Thyroid gland (tissue), 4 donors: ENCODE measurements at regions not wholly inside any gene's neighbourhood (a gene's known extent, or its start where the extent isn't known, plus 50 kb on each side); places are given as distances from the start of the nearest gene placed in this dataset.

Experiments
- POLR2A ChIP-seq, 2 donors: fragments of 450-650 bp; IDR thresholded peaks; one replicate each; pipeline ENCODE4 v1.6.1; 2017; ENCODE audit warnings: antibody characterized with exemption in 2 of 2, mild to moderate bottlenecking in 2 of 2, moderate library complexity in 1 of 2
- TF ChIP-seq, protein P1 (sequence below), 6 experiments: fragments of 200-600 bp in 3 of 6; fragments of 450-650 bp in 3 of 6; sonication (generic) in 3 of 6; IDR thresholded peaks; one replicate each; pipeline ENCODE4 v1.5.1; 2016 to 2019; ENCODE audit warnings: antibody characterized with exemption in 6 of 6, mild to moderate bottlenecking in 2 of 6, inconsistent platforms in 1 of 6, moderate library complexity in 1 of 6

DNA sequence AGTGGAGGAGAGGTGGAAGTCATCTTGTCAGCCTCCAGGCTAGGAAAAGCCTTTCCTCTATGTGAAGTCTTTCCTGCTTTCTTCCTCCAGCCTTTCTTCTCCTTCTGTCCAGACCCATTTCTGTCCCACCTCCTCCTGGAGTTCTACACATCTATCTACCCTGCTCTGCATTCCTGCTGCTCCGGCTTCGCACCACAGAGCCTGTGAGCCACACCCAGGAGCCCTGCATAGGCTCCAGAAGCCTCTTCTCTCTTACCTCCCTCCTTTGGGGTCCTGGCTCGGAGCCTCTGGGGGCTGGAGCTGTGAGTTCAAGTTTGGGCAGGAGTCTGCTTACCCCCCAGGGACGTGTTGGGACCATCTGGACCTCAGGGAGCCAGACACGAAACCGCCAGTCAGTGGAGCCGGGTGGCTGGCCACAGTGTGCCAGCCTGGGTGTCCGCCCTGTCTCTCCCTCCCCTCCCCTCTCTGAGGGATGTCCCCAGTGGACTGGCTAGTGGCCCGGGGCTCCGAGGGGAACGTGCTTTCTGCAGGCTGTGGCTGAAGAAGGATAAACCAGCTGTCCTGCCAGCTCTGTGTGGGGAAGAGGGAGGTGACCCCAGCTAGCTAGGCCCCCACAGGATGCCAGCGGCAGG is 99.2 kb downstream of the VEGFA start:
- TF ChIP-seq, protein P1, sequence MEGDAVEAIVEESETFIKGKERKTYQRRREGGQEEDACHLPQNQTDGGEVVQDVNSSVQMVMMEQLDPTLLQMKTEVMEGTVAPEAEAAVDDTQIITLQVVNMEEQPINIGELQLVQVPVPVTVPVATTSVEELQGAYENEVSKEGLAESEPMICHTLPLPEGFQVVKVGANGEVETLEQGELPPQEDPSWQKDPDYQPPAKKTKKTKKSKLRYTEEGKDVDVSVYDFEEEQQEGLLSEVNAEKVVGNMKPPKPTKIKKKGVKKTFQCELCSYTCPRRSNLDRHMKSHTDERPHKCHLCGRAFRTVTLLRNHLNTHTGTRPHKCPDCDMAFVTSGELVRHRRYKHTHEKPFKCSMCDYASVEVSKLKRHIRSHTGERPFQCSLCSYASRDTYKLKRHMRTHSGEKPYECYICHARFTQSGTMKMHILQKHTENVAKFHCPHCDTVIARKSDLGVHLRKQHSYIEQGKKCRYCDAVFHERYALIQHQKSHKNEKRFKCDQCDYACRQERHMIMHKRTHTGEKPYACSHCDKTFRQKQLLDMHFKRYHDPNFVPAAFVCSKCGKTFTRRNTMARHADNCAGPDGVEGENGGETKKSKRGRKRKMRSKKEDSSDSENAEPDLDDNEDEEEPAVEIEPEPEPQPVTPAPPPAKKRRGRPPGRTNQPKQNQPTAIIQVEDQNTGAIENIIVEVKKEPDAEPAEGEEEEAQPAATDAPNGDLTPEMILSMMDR (IDR thresholded peaks at IDR 0.05), result no peak
- peak in 1 of 2 donors; percentile 37 for TF ChIP-seq POLR2A (IDR thresholded peaks at IDR 0.05)
